Adrenal gland (tissue), 9 donors: ENCODE measurements at regions not wholly inside any gene's neighbourhood (a gene's known extent, or its start where the extent isn't known, plus 50 kb on each side); places are given as distances from the start of the nearest gene placed in this dataset.
"Not testable (repeated sequence)": the region's sequence is repeated elsewhere in the genome, so short reads cannot be mapped to it uniquely, and the experiment has no call there.

Source experiments
- DNase-seq, 7 donors: peaks; one replicate each; pipeline ENCODE4 v3.0.0-alpha.2; 2019 to 2020
- H3K27ac ChIP-seq, 5 donors: fragments of 200-600 bp; sonication (generic) in 4 of 5; 1 replicate in 3 of 5; 2 replicates in 2 of 5; pipeline versions ENCODE4 v1.5.1 to v1.8.0; 2016 to 2020; ENCODE audit warnings: mild to moderate bottlenecking in 1 of 5
- H3K27me3 ChIP-seq: fragments of 200-600 bp; 2 replicates; pipeline ENCODE4 v1.8.0; 2021
- H3K36me3 ChIP-seq, 2 donors: fragments of 200-600 bp; replicated peaks in 1 of 2; 1 replicate in 1 of 2; 2 replicates in 1 of 2; pipeline versions ENCODE4 v1.5.1 to v1.8.0; 2018 to 2022
- H3K4me1 ChIP-seq, 2 donors: fragments of 200-600 bp; replicated peaks in 1 of 2; 1 replicate in 1 of 2; 2 replicates in 1 of 2; pipeline versions ENCODE4 v1.5.1 to v1.8.0; 2018 to 2021
- H3K4me3 ChIP-seq, 4 donors: fragments of 200-600 bp; sonication (generic) in 3 of 4; one replicate each; pipeline ENCODE4 v1.5.1; 2016 to 2018
- H3K9me3 ChIP-seq, 3 donors: fragments of 200-600 bp; sonication (generic) in 1 of 3; replicated peaks in 1 of 3; 1 replicate in 2 of 3; 2 replicates in 1 of 3; pipeline versions ENCODE4 v1.5.1 to v1.8.0; 2016 to 2021
- CTCF ChIP-seq, 6 experiments: fragments of 450-650 bp in 4 of 6; fragments of 200-600 bp in 2 of 6; sonication (generic) in 1 of 6; IDR thresholded peaks; 1 replicate in 5 of 6; 2 replicates in 1 of 6; pipeline versions ENCODE4 v1.5.1 to v1.8.0; 2016 to 2021; ENCODE audit warnings: antibody characterized with exemption in 6 of 6, mild to moderate bottlenecking in 2 of 6, moderate library complexity in 1 of 6
- POLR2A ChIP-seq, 2 donors: fragments of 450-650 bp; IDR thresholded peaks; one replicate each; pipeline ENCODE4 v1.6.1; 2017; ENCODE audit warnings: antibody characterized with exemption in 2 of 2, mild to moderate bottlenecking in 2 of 2, moderate library complexity in 1 of 2
- WGBS, 4 donors: extraction: QIAGEN DNeasy Blood & Tissue Kit in 2 of 4; methylation state at CpG; one replicate each; pipeline versions ENCODE4 v1.1.5 to v1.1.7; 2013 to 2017; 5-methylcytosine and 5-hydroxymethylcytosine counted together
- intact Hi-C, 2 donors: fragments of 100-400 bp; cut with DNase I; formaldehyde crosslinking; loops; one replicate each; pipeline versions ENCODE4 v1.14.1 to v1.15.0; 2022 to 2023
- donor health status: healthy with polysubstance abuse.
- donor health status: Bipolar disorder and iron deficiency.
- donor health status: DM: yes; HTN: yes; CAD: no.
- donor health status: DM: no; HTN: no; CAD: no.
- donor health status: DM: no; HTN: no; CAD: no.

GRCh38 chr7:113013761-113014449 is 72.7 kb downstream of the GPR85 start:
- Histone ChIP-seq H3K4me3 (no peak overlapping the region), H3K27me3 (no peaks in the 10 kb centered on the region), H3K9me3 (peaks cover 0 to 3% (median 0%) of the 10 kb centered on the region in 3 donors), H3K27ac (no peak overlapping the region), H3K4me1 (no peaks in the 10 kb centered on the region), H3K36me3 (no peaks in the 10 kb centered on the region)
- DNase-seq, result no peak
- intact Hi-C loops, result no loop called here
- TF ChIP-seq CTCF (IDR thresholded peaks at IDR 0.05), result no peak
- TF ChIP-seq POLR2A (IDR thresholded peaks at IDR 0.05), result no peak

GRCh38 chr7:113012862-113013261 is 73.8 kb downstream of the GPR85 start:
- H3K27ac ChIP-seq, intact Hi-C loops, H3K27me3 ChIP-seq, DNase-seq, H3K4me3 ChIP-seq, H3K4me1 ChIP-seq, H3K9me3 ChIP-seq, H3K36me3 ChIP-seq: not testable (repeated sequence)
- 75 to 97% (median 86%) methylated on average over 1 of the region's 1 CpG for WGBS, 4 donors

- TF ChIP-seq POLR2A (IDR thresholded peaks at IDR 0.05), result no peak
- no peak for TF ChIP-seq CTCF (IDR thresholded peaks at IDR 0.05)
- H3K27me3 ChIP-seq, result no peaks in the 10 kb centered on the region
- intact Hi-C loops, result no loop called here
- no peak overlapping the region for H3K27ac ChIP-seq
- H3K4me3 ChIP-seq, result no peak overlapping the region
- H3K36me3 ChIP-seq, result no peaks in the 10 kb centered on the region
- H3K9me3 ChIP-seq, result peaks cover 0 to 3% (median 0%) of the 10 kb centered on the region in 3 donors
- H3K4me1 ChIP-seq, result no peaks in the 10 kb centered on the region
- no peak for DNase-seq
These were observed 76.2 kb downstream of the GPR85 start for GRCh38 chr7:113010377-113010776.

- Histone ChIP-seq H3K4me3 (no peak overlapping the region), H3K4me1 (no peaks in the 10 kb centered on the region), H3K27me3 (no peaks in the 10 kb centered on the region), H3K27ac (no peak overlapping the region), H3K9me3 (peaks cover 0 to 3% (median 0%) of the 10 kb centered on the region in 3 donors), H3K36me3 (no peaks in the 10 kb centered on the region)
- intact Hi-C loops, result loop anchor here in 1 of 2 donors (10.0 kb wide), 1 partner anchor 406 kb away; no protein-coding TSS in a partner anchor
- no peak for DNase-seq
- no peak for TF ChIP-seq CTCF (IDR thresholded peaks at IDR 0.05)
- no peak for TF ChIP-seq POLR2A (IDR thresholded peaks at IDR 0.05)
- WGBS, 4 donors, result 82 to 83% (median 82%) methylated on average over 2 to 5 of the region's 5 CpGs
These were observed 77.9 kb downstream of the GPR85 start for GRCh38 chr7:113008755-113009154.
